ENCODE measurements at regions not wholly inside any gene's neighbourhood (a gene's known extent, or its start where the extent isn't known, plus 50 kb on each side); places are given as distances from the start of the nearest gene placed in this dataset.

GRCh38 chr1:58399176-58399575 is 147.3 kb downstream of the OMA1 start:
- Histone ChIP-seq H3K36me3 (no peaks in the 10 kb centered on the region), H3K27me3 (no peaks in the 10 kb centered on the region), H3K9me3 (no peaks in the 10 kb centered on the region), H3K27ac (no peak overlapping the region), H3K4me1 (peaks cover 0 to 30% (median 15%) of the 10 kb centered on the region in 12 donors), H3K4me3 (no peak overlapping the region)
- TF ChIP-seq POLR2A (IDR thresholded peaks at IDR 0.05) (no peak), CTCF (IDR thresholded peaks at IDR 0.05) (no peak)
- 33 to 44% (median 40%) methylated on average over 3 of the region's 3 CpGs for WGBS, 4 donors
- no peak for ATAC-seq
- DNase-seq, result no peak
- intact Hi-C loops (cut with DNase I), result no loop called here

- Histone ChIP-seq H3K36me3 (no peaks in the 10 kb centered on the region), H3K9me3 (no peaks in the 10 kb centered on the region), H3K27me3 (no peaks in the 10 kb centered on the region), H3K4me1 (peaks cover 0 to 30% (median 15%) of the 10 kb centered on the region in 12 donors), H3K27ac (no peak overlapping the region), H3K4me3 (no peak overlapping the region)
- WGBS, 4 donors, result 58 to 77% (median 68%) methylated on average over 1 of the region's 1 CpG
- no peak for ATAC-seq
- DNase-seq, result no peak
- TF ChIP-seq POLR2A (IDR thresholded peaks at IDR 0.05), result no peak
- no peak for TF ChIP-seq CTCF (IDR thresholded peaks at IDR 0.05)
- intact Hi-C loops (cut with DNase I), result no loop called here
Measured at GRCh38 chr1:58398714-58399113, 147.8 kb downstream of the OMA1 start.

GRCh38 chr1:58397187-58397820 is 149.2 kb downstream of the OMA1 start:
- WGBS, 4 donors, result 68 to 77% (median 76%) methylated on average over 9 of the region's 9 CpGs

GRCh38 chr1:58396150-58396549 is 150.4 kb downstream of the OMA1 start:
- H3K9me3 ChIP-seq, result no peaks in the 10 kb centered on the region
- H3K4me3 ChIP-seq, result no peak overlapping the region
- peaks cover 0 to 23% (median 5%) of the 10 kb centered on the region in 12 donors for H3K4me1 ChIP-seq
- H3K27ac ChIP-seq, result no peak overlapping the region
- H3K27me3 ChIP-seq, result no peaks in the 10 kb centered on the region
- intact Hi-C loops (cut with DNase I), result no loop called here
- TF ChIP-seq POLR2A (IDR thresholded peaks at IDR 0.05) (no peak), CTCF (IDR thresholded peaks at IDR 0.05) (no peak)
- no peak for DNase-seq
- H3K36me3 ChIP-seq, result no peaks in the 10 kb centered on the region
- ATAC-seq, result no peak
- 77 to 87% (median 83%) methylated on average over 6 of the region's 6 CpGs for WGBS, 4 donors

More at GRCh38 chr1:58397187-58397820, 149.2 kb downstream of the OMA1 start:
- intact Hi-C loops (cut with DNase I), result no loop called here
- Histone ChIP-seq H3K4me1 (peaks cover 0 to 24% (median 10%) of the 10 kb centered on the region in 12 donors), H3K27ac (no peak overlapping the region), H3K36me3 (no peaks in the 10 kb centered on the region), H3K4me3 (no peak overlapping the region), H3K27me3 (no peaks in the 10 kb centered on the region), H3K9me3 (no peaks in the 10 kb centered on the region)
- DNase-seq (no peak), ATAC-seq (peak in 2 of 4 donors; percentile 20 to 29)
- TF ChIP-seq POLR2A (IDR thresholded peaks at IDR 0.05) (no peak), CTCF (IDR thresholded peaks at IDR 0.05) (no peak)
